H1 (cell line): ENCODE measurements at regions not wholly inside any gene's neighbourhood (a gene's known extent, or its start where the extent isn't known, plus 50 kb on each side); places are given as distances from the start of the nearest gene placed in this dataset.

Experiments used
- CBX5 ChIP-seq: fragments of 300-800, 300-1000 bp; sonication (generic); IDR thresholded peaks from 2 replicates; pipeline ENCODE4 v1.7.1; 2016; ENCODE audit warnings: antibody characterized with exemption, low read length, low read depth
- FOSL1 ChIP-seq: IDR thresholded peaks from 2 replicates; pipeline ENCODE4 v1.6.1; 2011; ENCODE audit warnings: mild to moderate bottlenecking, low read depth, low read length, moderate library complexity; ENCODE audit not compliant: insufficient read depth
- KDM1A ChIP-seq: fragments of 200-600, 300-600 bp; sonication (generic); IDR thresholded peaks from 2 replicates; pipeline ENCODE4 v1.7.1; 2016; ENCODE audit warnings: mild to moderate bottlenecking, low read length, borderline replicate concordance
- POLR2AphosphoS5 ChIP-seq: IDR thresholded peaks from 2 replicates; pipeline ENCODE4 v1.6.1; 2011; ENCODE audit warnings: low read depth, low read length
- RFX5 ChIP-seq: IDR thresholded peaks from 2 replicates; pipeline ENCODE4 v1.6.1; 2011; ENCODE audit warnings: low read depth, low read length, improper control_type of control experiment, borderline replicate concordance
- TEAD4 ChIP-seq: IDR thresholded peaks from 2 replicates; pipeline ENCODE4 v1.6.1; 2012; ENCODE audit warnings: low read depth, low read length, inconsistent platforms, mixed read lengths
- ZNF274 ChIP-seq: IDR thresholded peaks from 2 replicates; pipeline ENCODE4 v1.7.0; 2012; ENCODE audit warnings: low read length, borderline replicate concordance; ENCODE audit errors: extremely low read depth

DNA sequence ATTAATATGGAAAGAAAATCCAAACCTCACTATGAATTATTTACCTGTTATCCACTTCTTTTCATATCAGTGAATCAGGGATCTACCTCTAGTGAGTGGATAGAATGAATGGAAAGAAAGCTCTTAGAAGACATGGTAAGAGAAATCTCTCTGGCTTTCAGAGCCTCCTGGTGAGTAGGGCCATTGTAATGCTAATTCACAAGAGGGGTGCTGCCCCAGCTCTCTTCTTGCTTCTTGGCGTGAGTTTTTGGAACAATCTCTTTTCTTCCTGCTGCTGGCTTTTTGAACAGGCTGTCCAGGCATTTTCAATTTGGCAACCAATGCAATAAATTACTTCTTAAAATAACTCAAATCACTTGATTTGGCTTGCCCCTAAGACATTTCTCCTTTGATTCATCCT, 49.9 kb upstream of the KCNN2 start:
- TF ChIP-seq RFX5 (no peak), CBX5 (no peak), ZNF274 (no peak), FOSL1 (no peak), TEAD4 (no peak), KDM1A (no peak), POLR2AphosphoS5 (no peak)
